ENCODE measurements at regions not wholly inside any gene's neighbourhood (a gene's known extent, or its start where the extent isn't known, plus 50 kb on each side); places are given as distances from the start of the nearest gene placed in this dataset.

- Mint-ChIP-seq H3K27me3 (peaks cover 5% of the 10 kb centered on the region), H3K4me3 (no peak overlapping the region), H3K4me1 (ENCODE audit: low read depth) (no peaks in the 10 kb centered on the region), H3K9me3 (peaks cover 3% of the 10 kb centered on the region), H3K27ac (no peak overlapping the region), H3K36me3 (ENCODE audit: low read depth) (no peaks in the 10 kb centered on the region)
These were observed 94.8 kb upstream of the THRB start for GRCh38 chr3:24589513-24589851.

GRCh38 chr3:24589931-24590880, 95.6 kb upstream of the THRB start:
- Mint-ChIP-seq H3K9me3 (peaks cover 3% of the 10 kb centered on the region), H3K27ac (no peak overlapping the region), H3K4me3 (no peak overlapping the region), H3K36me3 (ENCODE audit: low read depth) (no peaks in the 10 kb centered on the region), H3K4me1 (ENCODE audit: low read depth) (no peaks in the 10 kb centered on the region), H3K27me3 (peaks cover 5% of the 10 kb centered on the region)

- H3K4me1 Mint-ChIP-seq (ENCODE audit: low read depth) = no peaks in the 10 kb centered on the region
- H3K27me3 Mint-ChIP-seq = peaks cover 5% of the 10 kb centered on the region
- H3K36me3 Mint-ChIP-seq (ENCODE audit: low read depth) = no peaks in the 10 kb centered on the region
- H3K4me3 Mint-ChIP-seq = no peak overlapping the region
- peaks cover 3% of the 10 kb centered on the region for H3K9me3 Mint-ChIP-seq
- no peak overlapping the region for H3K27ac Mint-ChIP-seq
These were observed 96.5 kb upstream of the THRB start for GRCh38 chr3:24591191-24591590.

GRCh38 chr3:24591661-24592555, 97.3 kb upstream of the THRB start:
- peaks cover 3% of the 10 kb centered on the region for H3K9me3 Mint-ChIP-seq
- no peaks in the 10 kb centered on the region for H3K36me3 Mint-ChIP-seq (ENCODE audit: low read depth)
- H3K4me1 Mint-ChIP-seq (ENCODE audit: low read depth) = no peaks in the 10 kb centered on the region
- H3K4me3 Mint-ChIP-seq = no peak overlapping the region
- no peak overlapping the region for H3K27ac Mint-ChIP-seq
- H3K27me3 Mint-ChIP-seq = peaks cover 5% of the 10 kb centered on the region

GRCh38 chr3:24594161-24594560, 99.5 kb upstream of the THRB start:
- Mint-ChIP-seq H3K9me3 (peaks cover 8% of the 10 kb centered on the region), H3K4me3 (no peak overlapping the region), H3K36me3 (ENCODE audit: low read depth) (no peaks in the 10 kb centered on the region), H3K27ac (no peak overlapping the region), H3K27me3 (peaks cover under 1% of the 10 kb centered on the region), H3K4me1 (ENCODE audit: low read depth) (no peaks in the 10 kb centered on the region)

- Mint-ChIP-seq H3K27ac (no peak overlapping the region), H3K4me1 (ENCODE audit: low read depth) (no peaks in the 10 kb centered on the region), H3K27me3 (no peaks in the 10 kb centered on the region), H3K4me3 (no peak overlapping the region), H3K36me3 (ENCODE audit: low read depth) (no peaks in the 10 kb centered on the region), H3K9me3 (peaks cover 8% of the 10 kb centered on the region)
These were observed 101.1 kb upstream of the THRB start for GRCh38 chr3:24595796-24596195.

GRCh38 chr3:24596626-24597025, 102.0 kb upstream of the THRB start:
- H3K27ac Mint-ChIP-seq = no peak overlapping the region
- peaks cover 8% of the 10 kb centered on the region for H3K9me3 Mint-ChIP-seq
- H3K4me3 Mint-ChIP-seq = no peak overlapping the region
- H3K27me3 Mint-ChIP-seq = no peaks in the 10 kb centered on the region
- H3K36me3 Mint-ChIP-seq (ENCODE audit: low read depth) = no peaks in the 10 kb centered on the region
- H3K4me1 Mint-ChIP-seq (ENCODE audit: low read depth) = no peaks in the 10 kb centered on the region

GRCh38 chr3:24598695-24599470, 104.2 kb upstream of the THRB start:
- H3K36me3 Mint-ChIP-seq (ENCODE audit: low read depth) = no peaks in the 10 kb centered on the region
- no peak overlapping the region for H3K27ac Mint-ChIP-seq
- no peaks in the 10 kb centered on the region for H3K27me3 Mint-ChIP-seq
- H3K9me3 Mint-ChIP-seq = peaks cover 5% of the 10 kb centered on the region
- H3K4me3 Mint-ChIP-seq = no peak overlapping the region
- H3K4me1 Mint-ChIP-seq (ENCODE audit: low read depth) = no peaks in the 10 kb centered on the region

GRCh38 chr3:24601066-24601939, 106.7 kb upstream of the THRB start:
- Mint-ChIP-seq H3K27me3 (no peaks in the 10 kb centered on the region), H3K4me3 (no peak overlapping the region), H3K9me3 (peaks cover 5% of the 10 kb centered on the region), H3K4me1 (ENCODE audit: low read depth) (no peaks in the 10 kb centered on the region), H3K36me3 (ENCODE audit: low read depth) (no peaks in the 10 kb centered on the region), H3K27ac (no peak overlapping the region)

GRCh38 chr3:24604215-24604614, 109.6 kb upstream of the THRB start:
- H3K36me3 Mint-ChIP-seq (ENCODE audit: low read depth) = no peaks in the 10 kb centered on the region
- H3K4me1 Mint-ChIP-seq (ENCODE audit: low read depth) = no peaks in the 10 kb centered on the region
- H3K27ac Mint-ChIP-seq = no peak overlapping the region
- H3K9me3 Mint-ChIP-seq = no peaks in the 10 kb centered on the region
- H3K4me3 Mint-ChIP-seq = no peak overlapping the region
- H3K27me3 Mint-ChIP-seq = no peaks in the 10 kb centered on the region

- Mint-ChIP-seq H3K27me3 (no peaks in the 10 kb centered on the region), H3K36me3 (ENCODE audit: low read depth) (no peaks in the 10 kb centered on the region), H3K27ac (no peak overlapping the region), H3K9me3 (no peaks in the 10 kb centered on the region), H3K4me1 (ENCODE audit: low read depth) (no peaks in the 10 kb centered on the region), H3K4me3 (no peak overlapping the region)
These were observed 110.9 kb upstream of the THRB start for GRCh38 chr3:24605511-24606028.

- Mint-ChIP-seq H3K9me3 (no peaks in the 10 kb centered on the region), H3K27me3 (no peaks in the 10 kb centered on the region), H3K27ac (no peak overlapping the region), H3K36me3 (ENCODE audit: low read depth) (no peaks in the 10 kb centered on the region), H3K4me1 (ENCODE audit: low read depth) (no peaks in the 10 kb centered on the region), H3K4me3 (no peak overlapping the region)
These were observed 112.6 kb upstream of the THRB start for GRCh38 chr3:24607281-24607680.

- Mint-ChIP-seq H3K9me3 (no peaks in the 10 kb centered on the region), H3K4me3 (no peak overlapping the region), H3K36me3 (ENCODE audit: low read depth) (no peaks in the 10 kb centered on the region), H3K27me3 (no peaks in the 10 kb centered on the region), H3K27ac (no peak overlapping the region), H3K4me1 (ENCODE audit: low read depth) (no peaks in the 10 kb centered on the region)
These were observed 114.2 kb upstream of the THRB start for GRCh38 chr3:24608701-24609390.

Data from stimulated activated naive CD8-positive, alpha-beta T cell treated with anti-CD3 and anti-CD28 coated beads, Interleukin-15, Interleukin-2, amounts not matched to agents 100 ng/mL and 50 ng/mL, for 24 hours (primary cell).